Stomach (tissue), 4 donors: ENCODE measurements at regions not wholly inside any gene's neighbourhood (a gene's known extent, or its start where the extent isn't known, plus 50 kb on each side); places are given as distances from the start of the nearest gene placed in this dataset.

Experiments
- EP300 ChIP-seq: sonication (generic); formaldehyde crosslinking; IDR thresholded peaks from one replicate; pipeline ENCODE4 v1.6.1; 2017; ENCODE audit warnings: antibody characterized with exemption
- POLR2A ChIP-seq, 4 donors: fragments of 450-650 bp; IDR thresholded peaks; one replicate each; pipeline ENCODE4 v1.6.1; 2016; ENCODE audit warnings: antibody characterized with exemption in 4 of 4, control low read depth in 2 of 4, mild to moderate bottlenecking in 1 of 4, moderate library complexity in 1 of 4
- TF ChIP-seq, protein P1 (sequence below), 7 experiments: fragments of 450-650 bp in 4 of 7; fragments of 200-600 bp in 3 of 7; sonication (generic) in 3 of 7; IDR thresholded peaks; one replicate each; pipeline ENCODE4 v1.5.1; 2016 to 2019; ENCODE audit warnings: antibody characterized with exemption in 7 of 7, control low read depth in 2 of 7, mild to moderate bottlenecking in 1 of 7

DNA sequence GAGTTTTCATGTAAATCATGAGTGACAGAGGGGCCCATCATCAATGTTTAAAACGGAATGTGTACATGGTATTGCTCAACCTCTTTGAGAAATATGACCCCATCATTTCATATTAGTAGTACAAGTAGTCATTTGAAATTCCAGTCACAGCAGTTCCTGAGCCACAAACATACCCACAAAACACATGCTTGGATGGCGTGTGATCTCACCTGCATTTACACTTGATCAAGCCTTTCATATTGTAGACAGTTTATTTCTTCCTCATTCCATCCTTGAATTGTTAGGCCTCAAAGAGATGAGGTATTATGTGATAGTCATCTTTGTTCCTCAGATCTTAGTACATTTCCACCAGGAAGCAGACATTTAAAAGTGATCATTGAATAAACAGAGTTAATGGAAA, 96.8 kb upstream of the TAS2R1 start:
- TF ChIP-seq EP300 (no peak), POLR2A (IDR thresholded peaks at IDR 0.05) (no peak)
- TF ChIP-seq, protein P1, sequence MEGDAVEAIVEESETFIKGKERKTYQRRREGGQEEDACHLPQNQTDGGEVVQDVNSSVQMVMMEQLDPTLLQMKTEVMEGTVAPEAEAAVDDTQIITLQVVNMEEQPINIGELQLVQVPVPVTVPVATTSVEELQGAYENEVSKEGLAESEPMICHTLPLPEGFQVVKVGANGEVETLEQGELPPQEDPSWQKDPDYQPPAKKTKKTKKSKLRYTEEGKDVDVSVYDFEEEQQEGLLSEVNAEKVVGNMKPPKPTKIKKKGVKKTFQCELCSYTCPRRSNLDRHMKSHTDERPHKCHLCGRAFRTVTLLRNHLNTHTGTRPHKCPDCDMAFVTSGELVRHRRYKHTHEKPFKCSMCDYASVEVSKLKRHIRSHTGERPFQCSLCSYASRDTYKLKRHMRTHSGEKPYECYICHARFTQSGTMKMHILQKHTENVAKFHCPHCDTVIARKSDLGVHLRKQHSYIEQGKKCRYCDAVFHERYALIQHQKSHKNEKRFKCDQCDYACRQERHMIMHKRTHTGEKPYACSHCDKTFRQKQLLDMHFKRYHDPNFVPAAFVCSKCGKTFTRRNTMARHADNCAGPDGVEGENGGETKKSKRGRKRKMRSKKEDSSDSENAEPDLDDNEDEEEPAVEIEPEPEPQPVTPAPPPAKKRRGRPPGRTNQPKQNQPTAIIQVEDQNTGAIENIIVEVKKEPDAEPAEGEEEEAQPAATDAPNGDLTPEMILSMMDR (IDR thresholded peaks at IDR 0.05), result no peak
